ENCODE measurements at regions not wholly inside any gene's neighbourhood (a gene's known extent, or its start where the extent isn't known, plus 50 kb on each side); places are given as distances from the start of the nearest gene placed in this dataset.

GRCh38 chr4:147328756-147329446, 152.0 kb upstream of the EDNRA start:
- no peak for DNase-seq
- Histone ChIP-seq H3K4me1 (no peaks in the 10 kb centered on the region), H3K27me3 (no peaks in the 10 kb centered on the region), H3K27ac (no peak overlapping the region), H3K9me3 (no peaks in the 10 kb centered on the region), H3K36me3 (no peaks in the 10 kb centered on the region), H3K4me3 (no peak overlapping the region)
- intact Hi-C loops (cut with DNase I) = no loop called here
- 49 to 83% methylated on average over 8 of the region's 8 CpGs for WGBS, 2 donors
- TF ChIP-seq POLR2A (IDR thresholded peaks at IDR 0.05) (no peak), EP300 (IDR thresholded peaks at IDR 0.05) (no peak), POLR2AphosphoS5 (IDR thresholded peaks at IDR 0.05) (no peak)
- TF ChIP-seq, protein P1, sequence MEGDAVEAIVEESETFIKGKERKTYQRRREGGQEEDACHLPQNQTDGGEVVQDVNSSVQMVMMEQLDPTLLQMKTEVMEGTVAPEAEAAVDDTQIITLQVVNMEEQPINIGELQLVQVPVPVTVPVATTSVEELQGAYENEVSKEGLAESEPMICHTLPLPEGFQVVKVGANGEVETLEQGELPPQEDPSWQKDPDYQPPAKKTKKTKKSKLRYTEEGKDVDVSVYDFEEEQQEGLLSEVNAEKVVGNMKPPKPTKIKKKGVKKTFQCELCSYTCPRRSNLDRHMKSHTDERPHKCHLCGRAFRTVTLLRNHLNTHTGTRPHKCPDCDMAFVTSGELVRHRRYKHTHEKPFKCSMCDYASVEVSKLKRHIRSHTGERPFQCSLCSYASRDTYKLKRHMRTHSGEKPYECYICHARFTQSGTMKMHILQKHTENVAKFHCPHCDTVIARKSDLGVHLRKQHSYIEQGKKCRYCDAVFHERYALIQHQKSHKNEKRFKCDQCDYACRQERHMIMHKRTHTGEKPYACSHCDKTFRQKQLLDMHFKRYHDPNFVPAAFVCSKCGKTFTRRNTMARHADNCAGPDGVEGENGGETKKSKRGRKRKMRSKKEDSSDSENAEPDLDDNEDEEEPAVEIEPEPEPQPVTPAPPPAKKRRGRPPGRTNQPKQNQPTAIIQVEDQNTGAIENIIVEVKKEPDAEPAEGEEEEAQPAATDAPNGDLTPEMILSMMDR (IDR thresholded peaks at IDR 0.05) = no peak

DNA sequence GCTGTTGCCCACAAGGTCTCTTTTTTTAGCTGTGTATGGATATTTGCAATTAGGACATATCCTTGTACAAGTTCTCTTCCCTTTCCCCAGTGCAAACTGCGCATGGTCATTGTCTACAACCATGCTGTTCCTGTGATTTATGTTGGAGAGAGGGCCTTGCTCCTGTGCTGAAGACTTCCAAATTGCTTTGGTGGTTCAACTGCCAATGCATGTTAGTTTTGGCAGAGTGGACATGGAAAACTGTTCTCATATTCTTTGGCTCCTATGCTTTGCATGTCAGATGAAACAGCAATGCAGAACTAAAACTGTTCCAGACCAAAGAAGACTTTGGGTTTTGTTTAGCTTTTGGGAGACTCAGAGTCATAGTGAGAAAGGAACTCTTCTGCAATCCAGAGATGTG, 148.8 kb upstream of the EDNRA start:
- Histone ChIP-seq H3K27me3 (no peaks in the 10 kb centered on the region), H3K4me3 (no peak overlapping the region), H3K36me3 (no peaks in the 10 kb centered on the region), H3K9me3 (no peaks in the 10 kb centered on the region), H3K27ac (no peak overlapping the region), H3K4me1 (no peaks in the 10 kb centered on the region)
- intact Hi-C loops (cut with DNase I) = no loop called here
- DNase-seq = no peak
- TF ChIP-seq POLR2AphosphoS5 (IDR thresholded peaks at IDR 0.05) = no peak
- TF ChIP-seq, protein P1 (IDR thresholded peaks at IDR 0.05) = no peak
- no peak for TF ChIP-seq POLR2A (IDR thresholded peaks at IDR 0.05)
- no peak for TF ChIP-seq EP300 (IDR thresholded peaks at IDR 0.05)
- 88 to 92% methylated on average over 1 of the region's 1 CpG for WGBS, 2 donors

DNA sequence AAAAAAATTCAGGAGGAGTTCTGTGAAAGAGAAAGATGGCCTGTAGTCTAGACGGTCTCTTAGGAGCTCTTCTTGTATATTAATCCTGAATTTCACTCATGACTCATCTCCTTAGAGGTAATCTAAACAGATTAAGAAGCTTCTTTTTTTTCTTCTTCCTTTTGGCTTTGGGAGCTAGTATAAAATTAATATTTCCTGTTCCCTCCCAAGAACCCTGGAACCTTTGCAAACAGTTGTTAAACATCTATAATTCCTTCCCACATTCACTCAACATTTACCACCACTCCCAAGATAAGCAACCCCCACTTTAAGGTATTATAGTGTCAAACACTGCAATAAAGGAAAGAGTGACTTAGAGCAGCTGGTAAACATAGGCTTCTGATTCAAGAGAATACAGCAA, 146.4 kb upstream of the EDNRA start:
- Histone ChIP-seq H3K27me3 (no peaks in the 10 kb centered on the region), H3K4me3 (no peak overlapping the region), H3K27ac (no peak overlapping the region), H3K36me3 (no peaks in the 10 kb centered on the region), H3K4me1 (no peaks in the 10 kb centered on the region), H3K9me3 (no peaks in the 10 kb centered on the region)
- DNase-seq = no peak
- intact Hi-C loops (cut with DNase I) = no loop called here
- TF ChIP-seq POLR2AphosphoS5 (IDR thresholded peaks at IDR 0.05) = peak in 2 of 4 donors; percentile 21 to 31
- TF ChIP-seq, protein P1 (IDR thresholded peaks at IDR 0.05) = no peak
- 7 to 36% methylated on average over 1 of the region's 1 CpG for WGBS, 2 donors

- TF ChIP-seq EP300 (IDR thresholded peaks at IDR 0.05) (no peak), POLR2A (IDR thresholded peaks at IDR 0.05) (no peak), POLR2AphosphoS5 (IDR thresholded peaks at IDR 0.05) (no peak)
- TF ChIP-seq, protein P1 (IDR thresholded peaks at IDR 0.05) = no peak
- H3K36me3 ChIP-seq = no peaks in the 10 kb centered on the region
- intact Hi-C loops (cut with DNase I) = no loop called here
- no peaks in the 10 kb centered on the region for H3K27me3 ChIP-seq
- no peak overlapping the region for H3K27ac ChIP-seq
- DNase-seq = no peak
- 89 to 100% methylated on average over 1 of the region's 1 CpG for WGBS, 2 donors
- peaks cover 0 to 2% (median 0%) of the 10 kb centered on the region in 4 donors for H3K4me1 ChIP-seq
- H3K9me3 ChIP-seq = no peaks in the 10 kb centered on the region
- H3K4me3 ChIP-seq = no peak overlapping the region
Measured at GRCh38 chr4:147335183-147335582, 145.7 kb upstream of the EDNRA start.

DNA sequence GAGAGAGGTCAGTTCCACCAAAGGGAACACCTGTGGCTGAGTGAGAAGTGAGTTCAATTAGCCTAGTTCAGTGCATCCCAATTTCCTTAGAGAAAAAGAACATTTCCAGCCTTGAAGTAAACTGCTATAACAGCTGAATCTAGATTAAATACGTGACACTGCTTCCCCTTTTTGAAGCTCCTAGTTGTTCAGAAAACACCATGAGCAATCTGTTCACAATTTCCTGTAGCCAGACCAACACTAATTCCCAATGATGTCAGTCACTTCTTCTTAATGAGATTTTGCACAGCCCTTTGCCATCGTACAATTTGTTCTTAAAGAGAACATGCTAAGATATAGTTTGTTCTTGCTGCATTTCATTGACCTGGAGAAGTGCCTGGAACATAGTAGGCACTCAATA, 144.6 kb upstream of the EDNRA start:
- no peak for DNase-seq
- 58 to 87% methylated on average over 2 of the region's 2 CpGs for WGBS, 2 donors
- Histone ChIP-seq H3K36me3 (no peaks in the 10 kb centered on the region), H3K4me3 (no peak overlapping the region), H3K9me3 (no peaks in the 10 kb centered on the region), H3K4me1 (peaks cover 0 to 7% (median 0%) of the 10 kb centered on the region in 4 donors), H3K27me3 (no peaks in the 10 kb centered on the region), H3K27ac (no peak overlapping the region)
- TF ChIP-seq POLR2AphosphoS5 (IDR thresholded peaks at IDR 0.05) = no peak
- TF ChIP-seq EP300 (IDR thresholded peaks at IDR 0.05) = no peak
- TF ChIP-seq, protein P1 (IDR thresholded peaks at IDR 0.05) = no peak
- no peak for TF ChIP-seq POLR2A (IDR thresholded peaks at IDR 0.05)
- intact Hi-C loops (cut with DNase I) = no loop called here
